ENCODE measurements at regions not wholly inside any gene's neighbourhood (a gene's known extent, or its start where the extent isn't known, plus 50 kb on each side); places are given as distances from the start of the nearest gene placed in this dataset.

GRCh38 chr10:124344931-124345330 lies 73.8 kb downstream of the OAT start:
- Histone ChIP-seq H3K79me2 (ENCODE audit: control insufficient read depth, insufficient read depth, low read length) (no peaks in the 10 kb centered on the region), H3K27me3 (ENCODE audit: control insufficient read depth, extremely low read depth, insufficient read depth, low read length) (no peaks in the 10 kb centered on the region), H3K4me1 (ENCODE audit: control insufficient read depth, extremely low read depth, insufficient read depth, low read length) (peaks cover 19% of the 10 kb centered on the region), H4K20me1 (ENCODE audit: control insufficient read depth, extremely low read depth, insufficient read depth, low read length) (no peaks in the 10 kb centered on the region), H3K9me3 (ENCODE audit: control insufficient read depth, low read depth, low read length) (no peaks in the 10 kb centered on the region), H3K9me1 (ENCODE audit: control insufficient read depth, extremely low read depth, insufficient read depth, low read length) (no peaks in the 10 kb centered on the region), H2AFZ (ENCODE audit: control insufficient read depth, low read length) (no peak overlapping the region), H3K4me2 (ENCODE audit: control insufficient read depth, extremely low read depth, insufficient read depth, low read depth, low read length) (no peak overlapping the region), H3K9ac (ENCODE audit: control insufficient read depth, extremely low read depth, insufficient read depth, low read length) (no peak overlapping the region), H3K27ac (ENCODE audit: control insufficient read depth, insufficient read depth, low read length) (no peak overlapping the region), H3K36me3 (ENCODE audit: control insufficient read depth in 2 of 2, extremely low read depth in 1 of 2, insufficient read depth in 2 of 2, low read length in 2 of 2) (no peaks in the 10 kb centered on the region), H3K4me3 (ENCODE audit: control insufficient read depth in 2 of 3, extremely low read depth in 1 of 3, insufficient read depth in 2 of 3, low read depth in 1 of 3, low read length in 3 of 3) (no peak overlapping the region)
- TF ChIP-seq EZH2 (IDR thresholded peaks at IDR 0.05; ENCODE audit: low read length) (no peak), CTCF (optimal IDR thresholded peaks at IDR 0.05 in 1 of 3, IDR thresholded peaks at IDR 0.05 in 1 of 3, conservative IDR thresholded peaks at IDR 0.05 in 1 of 3; ENCODE audit: extremely low read depth in 1 of 3, insufficient read depth in 2 of 3, low read length in 3 of 3) (no peak)
- FAIRE-seq: no peak
- DNase-seq (ENCODE audit: low read depth, low spot score): no peak
- dilution Hi-C loops (cut with MboI; ENCODE audit: extremely low pct_ligation_motif_present, low sequenced_read_pairs): no loop called here

GRCh38 chr10:124344266-124344590 lies 74.5 kb downstream of the OAT start:
- H4K20me1 ChIP-seq (ENCODE audit: control insufficient read depth, extremely low read depth, insufficient read depth, low read length): no peaks in the 10 kb centered on the region
- no peak for FAIRE-seq

More at GRCh38 chr10:124344266-124344590, 74.5 kb downstream of the OAT start:
- H3K27me3 ChIP-seq (ENCODE audit: control insufficient read depth, extremely low read depth, insufficient read depth, low read length): no peaks in the 10 kb centered on the region
- no peak overlapping the region for H3K27ac ChIP-seq (ENCODE audit: control insufficient read depth, insufficient read depth, low read length)
- H3K36me3 ChIP-seq (ENCODE audit: control insufficient read depth in 2 of 2, extremely low read depth in 1 of 2, insufficient read depth in 2 of 2, low read length in 2 of 2): no peaks in the 10 kb centered on the region
- no peak for TF ChIP-seq CTCF (optimal IDR thresholded peaks at IDR 0.05 in 1 of 3, IDR thresholded peaks at IDR 0.05 in 1 of 3, conservative IDR thresholded peaks at IDR 0.05 in 1 of 3; ENCODE audit: extremely low read depth in 1 of 3, insufficient read depth in 2 of 3, low read length in 3 of 3)
- TF ChIP-seq EZH2 (IDR thresholded peaks at IDR 0.05; ENCODE audit: low read length): no peak
- no peak overlapping the region for H3K4me2 ChIP-seq (ENCODE audit: control insufficient read depth, extremely low read depth, insufficient read depth, low read depth, low read length)
- H2AFZ ChIP-seq (ENCODE audit: control insufficient read depth, low read length): no peak overlapping the region
- H3K9me1 ChIP-seq (ENCODE audit: control insufficient read depth, extremely low read depth, insufficient read depth, low read length): no peaks in the 10 kb centered on the region
- H3K4me3 ChIP-seq (ENCODE audit: control insufficient read depth in 2 of 3, extremely low read depth in 1 of 3, insufficient read depth in 2 of 3, low read depth in 1 of 3, low read length in 3 of 3): no peak overlapping the region
- H3K79me2 ChIP-seq (ENCODE audit: control insufficient read depth, insufficient read depth, low read length): no peaks in the 10 kb centered on the region
- DNase-seq (ENCODE audit: low read depth, low spot score): no peak
- H3K9ac ChIP-seq (ENCODE audit: control insufficient read depth, extremely low read depth, insufficient read depth, low read length): no peak overlapping the region
- dilution Hi-C loops (cut with MboI; ENCODE audit: extremely low pct_ligation_motif_present, low sequenced_read_pairs): no loop called here
- H3K9me3 ChIP-seq (ENCODE audit: control insufficient read depth, low read depth, low read length): no peaks in the 10 kb centered on the region
- peaks cover 26% of the 10 kb centered on the region for H3K4me1 ChIP-seq (ENCODE audit: control insufficient read depth, extremely low read depth, insufficient read depth, low read length)
